Activated T-cell treated with anti-CD3 and anti-CD28 coated beads for 48 hours (primary cell): ENCODE measurements at regions not wholly inside any gene's neighbourhood (a gene's known extent, or its start where the extent isn't known, plus 50 kb on each side); places are given as distances from the start of the nearest gene placed in this dataset.

ENCODE experiments used
- DNase-seq: peaks from one replicate; pipeline ENCODE4 v3.0.0-alpha.2; 2020; ENCODE audit warnings: low read depth

DNA sequence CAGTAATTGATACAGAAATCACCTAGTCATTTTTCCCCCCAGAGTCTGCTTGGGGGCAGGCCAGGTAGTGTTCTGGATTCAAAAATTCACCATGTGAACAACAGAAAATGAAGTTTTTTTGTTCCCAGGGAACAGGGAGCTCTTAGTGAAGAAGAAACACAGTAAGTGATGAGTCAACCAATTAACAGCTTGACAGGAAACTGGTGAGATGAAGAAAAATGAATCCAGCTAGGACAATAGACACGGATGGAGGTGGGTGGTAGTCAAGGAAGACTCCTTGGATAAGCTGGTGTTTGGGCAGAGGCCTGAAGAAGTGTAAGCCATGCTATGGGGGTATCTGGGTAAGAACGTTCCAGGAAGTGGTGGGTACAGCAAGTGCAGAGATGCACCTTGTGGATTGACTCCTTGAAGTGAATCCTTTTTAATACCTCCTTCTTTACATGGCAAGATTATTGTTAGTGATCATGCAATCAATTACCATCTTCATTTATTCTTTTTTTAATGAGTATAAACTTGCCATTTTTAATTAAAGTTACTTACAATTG is 339.9 kb upstream of the RGMA start:
- no peak for DNase-seq

DNA sequence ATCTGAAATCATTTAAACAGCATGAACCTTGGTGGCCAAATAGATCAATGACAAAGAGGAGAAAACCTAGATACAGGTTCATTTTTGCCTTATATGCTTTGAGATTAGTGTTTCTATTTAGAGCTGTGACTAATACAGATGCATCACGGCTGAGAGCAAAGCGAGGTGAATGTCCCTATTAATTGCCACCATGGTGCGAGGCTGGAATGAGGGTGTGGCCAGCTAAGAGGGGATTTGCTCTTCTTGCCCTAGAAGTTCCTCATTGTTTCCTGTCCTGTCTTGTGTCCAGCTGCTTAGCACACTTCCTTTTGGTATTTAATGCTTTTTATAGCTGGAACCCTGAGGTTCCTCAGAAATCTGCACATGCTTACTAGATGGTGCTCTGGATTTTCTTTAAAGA is 339.1 kb upstream of the RGMA start:
- DNase-seq: no peak

DNA sequence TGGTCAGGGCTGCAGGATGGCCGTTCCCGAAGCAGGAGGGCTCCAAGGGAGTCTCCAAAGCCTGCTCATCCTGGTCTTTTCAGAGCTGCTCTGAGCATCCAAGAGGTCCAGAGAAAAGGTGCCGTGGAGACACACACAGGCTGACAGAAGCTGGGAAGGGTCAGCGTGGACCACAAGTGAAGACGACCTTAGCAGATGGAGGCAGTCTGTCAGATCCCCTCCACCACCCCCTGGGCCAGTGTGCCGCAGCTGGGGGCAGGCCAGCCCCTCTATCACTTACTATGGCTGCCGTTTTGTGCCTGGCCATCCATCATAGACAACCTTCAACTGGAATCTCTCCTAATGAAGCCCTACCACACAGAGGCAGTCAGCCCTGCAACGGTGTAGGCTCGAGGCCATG is 335.1 kb upstream of the RGMA start:
- no peak for DNase-seq

DNA sequence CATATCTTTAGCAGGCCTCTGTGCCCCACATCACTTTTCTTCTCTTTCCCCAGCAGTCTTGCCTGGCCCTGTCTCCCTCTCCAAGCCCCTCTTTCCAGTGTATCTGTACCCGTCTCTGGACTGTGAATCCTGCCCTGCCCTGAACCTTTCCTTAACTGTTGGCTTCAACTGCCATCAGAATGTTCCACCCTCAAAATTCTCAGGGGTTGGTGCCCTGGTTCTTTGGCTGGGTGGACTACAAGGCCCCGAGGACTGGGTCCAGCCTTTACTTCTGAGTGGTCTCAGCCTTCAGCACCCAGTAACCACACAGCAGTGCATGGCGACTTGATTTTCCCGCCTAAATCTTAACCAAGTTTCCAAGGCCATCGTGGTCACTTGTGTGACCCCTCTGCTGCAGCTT is 333.5 kb upstream of the RGMA start:
- DNase-seq: no peak

DNA sequence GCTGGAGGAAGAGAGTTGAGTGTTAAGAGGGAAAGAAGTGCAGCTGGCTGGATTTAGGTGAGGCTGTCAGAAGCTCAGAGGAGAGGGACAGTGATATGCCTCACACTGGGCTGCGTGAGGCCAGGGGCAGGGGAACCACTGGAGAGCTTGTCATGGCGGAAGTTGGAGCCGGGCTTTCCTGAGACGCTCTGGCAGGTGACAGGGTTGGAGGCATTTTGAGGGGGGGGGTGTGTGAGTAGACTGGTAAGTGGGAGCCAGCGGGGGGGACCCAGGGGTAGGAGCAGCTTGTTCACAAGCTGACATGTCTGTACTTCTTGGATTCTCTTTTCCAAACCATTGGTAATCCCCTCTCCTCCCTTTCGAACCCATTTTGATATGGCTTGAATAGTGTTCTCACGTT is 331.5 kb upstream of the RGMA start:
- DNase-seq: no peak

DNA sequence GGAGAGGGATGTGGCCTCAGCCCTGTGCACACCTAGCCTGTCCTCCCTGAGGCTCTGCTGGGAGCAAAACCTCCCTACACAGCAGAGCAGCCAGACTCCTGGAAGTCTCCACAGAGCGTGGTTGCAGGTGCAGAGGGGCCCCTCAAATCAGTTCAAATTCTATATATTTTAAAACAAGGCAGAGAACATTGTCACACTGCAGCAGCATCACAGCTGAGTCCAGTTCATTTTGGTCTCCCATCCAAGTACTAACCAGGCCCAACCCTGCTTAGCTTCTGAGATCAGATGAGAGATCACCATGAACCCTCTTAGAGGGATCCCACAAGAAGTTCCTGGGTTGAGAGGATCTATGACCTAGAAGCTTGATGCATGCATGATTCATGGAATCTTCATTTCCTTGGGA is 331.0 kb upstream of the RGMA start:
- DNase-seq: no peak

DNA sequence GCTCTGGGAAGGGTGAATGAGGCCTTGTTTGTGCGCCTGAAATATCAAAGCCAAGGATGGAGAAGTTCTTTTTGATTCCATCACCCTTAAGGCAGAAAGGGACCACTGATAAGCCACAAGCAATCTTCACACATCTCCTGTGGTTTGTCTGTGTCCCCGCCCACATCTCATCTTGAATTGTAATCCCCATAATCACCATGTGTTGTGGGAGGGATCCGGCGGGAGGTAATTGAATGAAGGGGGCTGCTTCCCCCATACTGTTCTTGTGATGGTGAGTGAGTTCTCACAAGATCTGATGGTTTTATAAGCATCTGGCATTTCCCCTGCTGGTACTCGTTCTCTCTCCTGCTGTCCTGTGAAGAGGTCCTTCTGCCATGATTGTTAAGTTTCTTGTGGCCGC is 329.6 kb upstream of the RGMA start:
- no peak for DNase-seq

DNA sequence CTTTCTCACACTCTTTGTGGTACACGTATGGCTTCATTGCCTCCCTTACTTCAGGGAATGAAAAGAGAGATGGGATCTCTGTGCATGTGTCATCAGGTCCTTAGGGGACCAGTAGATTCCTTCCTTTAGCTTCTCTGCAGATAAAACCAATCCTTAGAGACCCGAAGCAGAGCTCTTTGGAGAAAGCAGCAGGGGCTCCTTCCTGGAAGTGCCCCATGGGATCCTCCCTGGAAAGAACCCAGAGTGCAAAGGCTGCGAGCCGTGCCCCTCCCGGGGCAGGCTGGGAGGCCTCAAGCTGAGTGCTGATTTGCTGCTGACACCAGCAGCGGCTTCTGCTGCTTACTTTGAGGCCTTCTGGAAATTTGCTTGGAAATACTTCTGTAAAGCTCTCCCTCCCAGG is 328.6 kb upstream of the RGMA start:
- DNase-seq: no peak

DNA sequence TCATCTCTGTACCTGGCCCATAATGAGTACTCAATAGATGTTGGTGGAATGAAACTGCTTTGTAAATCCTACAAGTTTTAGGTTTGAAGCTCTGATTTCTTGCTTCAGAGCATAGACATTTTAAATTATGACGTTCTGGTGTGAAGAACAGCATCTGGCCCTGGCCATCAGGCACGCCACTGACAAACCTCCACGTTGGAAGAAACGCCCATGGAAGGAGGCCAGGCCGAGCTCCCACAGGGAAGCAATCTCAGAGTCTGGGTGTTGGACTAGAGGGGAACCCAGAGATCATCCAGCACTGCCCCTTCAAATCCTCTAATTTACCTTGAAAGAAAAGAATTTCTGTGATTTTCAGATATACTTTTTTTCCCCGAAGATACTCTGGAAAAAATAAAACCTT is 328.1 kb upstream of the RGMA start:
- DNase-seq: no peak

DNA sequence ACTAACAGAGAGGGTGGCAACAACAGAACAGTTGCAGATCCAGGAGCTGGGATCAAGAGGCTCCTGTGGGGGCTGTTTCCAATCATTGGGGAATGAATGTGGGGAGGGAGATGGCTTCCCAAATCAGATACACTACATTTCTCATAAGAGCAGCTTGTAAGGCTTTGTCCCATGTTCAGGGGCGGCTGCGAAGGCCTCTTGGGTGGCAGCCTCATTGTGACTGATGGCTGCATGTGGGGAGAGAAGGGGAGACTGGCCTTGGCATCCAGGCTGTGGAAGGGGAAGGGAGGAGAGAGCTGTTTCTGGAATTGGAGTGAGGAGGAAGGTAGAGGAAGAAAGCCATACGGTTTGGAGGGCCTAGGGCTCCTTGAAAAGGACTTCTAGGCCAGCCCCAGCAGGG is 326.6 kb upstream of the RGMA start:
- no peak for DNase-seq

DNA sequence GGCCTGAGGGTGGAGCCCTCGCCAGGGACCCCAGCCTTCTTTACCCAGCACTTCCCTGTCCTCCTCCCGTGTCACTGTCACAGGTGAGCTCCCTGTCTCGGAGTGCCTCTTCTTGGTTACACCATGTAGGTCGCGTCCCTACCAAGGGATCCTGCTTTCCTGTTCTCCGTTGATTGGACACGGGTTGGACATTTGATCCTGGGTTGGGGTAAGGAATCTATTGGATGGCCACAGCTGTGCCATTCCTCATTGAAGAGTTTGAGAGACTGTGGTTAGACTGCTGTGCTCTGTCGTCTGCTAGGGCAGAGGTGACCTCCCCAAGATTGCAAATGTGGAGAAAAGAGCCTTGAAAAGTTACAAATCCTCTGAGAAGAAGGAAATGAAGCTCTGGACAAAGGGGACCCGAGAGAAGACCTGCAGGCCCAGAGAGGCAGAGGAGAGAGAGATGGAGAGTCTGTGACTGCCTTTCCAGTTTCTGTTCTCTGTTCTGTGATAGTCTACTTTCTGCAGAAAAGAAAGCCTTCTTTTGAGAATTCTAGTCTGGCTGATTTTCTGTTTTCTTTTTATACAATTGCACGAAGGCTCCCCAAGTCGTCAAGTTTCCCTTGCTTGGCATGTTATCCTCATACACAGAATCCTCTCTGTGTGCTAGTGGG is 325.7 kb upstream of the RGMA start:
- no peak for DNase-seq

DNA sequence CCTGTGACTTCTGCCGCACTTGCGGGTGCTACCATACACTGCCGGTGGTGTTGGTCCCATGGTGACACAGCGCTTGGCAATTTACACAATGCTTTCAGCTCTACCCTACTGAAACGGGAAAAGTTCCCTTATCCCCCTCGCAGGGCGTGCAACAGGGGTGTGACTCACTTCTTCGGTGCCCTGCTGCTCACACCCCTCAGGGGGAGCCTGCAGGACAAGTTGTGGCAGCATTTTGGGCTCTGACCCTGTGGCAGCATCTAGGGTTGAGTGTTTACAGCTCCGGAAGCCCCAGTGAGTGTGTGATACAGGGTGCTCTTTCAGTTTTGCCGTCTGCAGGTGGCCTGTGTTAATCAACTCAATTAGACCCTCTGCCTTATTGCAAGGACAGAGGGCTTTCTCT is 324.7 kb upstream of the RGMA start:
- no peak for DNase-seq

DNA sequence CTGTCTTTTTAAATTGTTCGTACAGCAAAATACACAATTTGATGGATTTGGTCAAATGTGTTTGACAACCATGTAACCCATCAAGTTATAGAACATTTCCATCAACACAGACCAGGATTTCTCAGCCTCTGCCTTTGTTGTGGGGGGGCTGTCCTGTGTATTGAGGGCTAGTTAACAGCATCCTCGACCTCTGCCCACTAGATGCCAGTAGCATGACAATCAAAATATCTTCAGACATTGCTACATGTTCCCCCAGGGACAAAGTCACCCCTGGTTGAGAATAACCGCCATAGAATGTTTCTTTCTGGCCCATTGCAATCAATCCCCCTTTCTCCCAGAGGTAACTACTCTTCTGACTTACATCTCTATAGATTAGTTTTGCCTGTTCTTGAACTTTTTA is 310.1 kb upstream of the RGMA start:
- no peak for DNase-seq

DNA sequence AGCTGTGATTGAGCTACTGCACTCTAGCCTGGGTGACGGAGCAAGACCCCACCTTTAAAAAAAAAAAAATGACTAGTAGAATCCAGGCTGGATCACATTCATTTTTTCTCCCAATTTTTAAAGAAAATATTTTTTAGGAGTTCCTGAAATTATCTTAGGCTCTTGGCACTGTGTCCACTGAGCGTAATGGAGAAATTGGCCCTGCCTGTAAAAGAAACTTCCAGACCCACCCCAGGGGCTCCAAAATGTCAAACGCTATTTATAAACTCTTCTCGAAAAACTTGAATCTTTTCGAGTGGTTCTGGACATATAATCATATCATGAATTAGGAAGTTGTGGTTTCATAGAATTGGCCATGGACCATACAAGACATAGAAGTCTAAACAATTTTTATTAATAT is 300.2 kb upstream of the RGMA start:
- no peak for DNase-seq

DNA sequence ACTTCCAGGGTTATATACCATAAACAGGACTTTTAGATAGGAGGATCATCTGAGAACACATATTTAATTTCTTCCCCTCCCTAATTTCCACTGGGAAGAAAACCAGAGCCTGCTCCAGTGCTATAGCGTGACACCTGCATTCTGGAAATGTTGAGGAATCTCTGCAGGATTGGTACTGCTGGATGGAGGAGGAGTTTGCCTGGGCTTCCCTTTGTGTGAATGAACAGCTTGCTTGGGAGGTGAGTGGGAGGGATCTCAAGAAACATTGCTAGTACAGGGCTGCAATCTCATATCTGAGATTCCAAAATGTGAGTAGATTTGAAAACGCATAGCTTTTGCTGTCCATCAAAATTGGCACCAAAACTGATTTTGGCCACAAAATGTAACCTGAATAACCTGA is 295.9 kb upstream of the RGMA start:
- no peak for DNase-seq

DNA sequence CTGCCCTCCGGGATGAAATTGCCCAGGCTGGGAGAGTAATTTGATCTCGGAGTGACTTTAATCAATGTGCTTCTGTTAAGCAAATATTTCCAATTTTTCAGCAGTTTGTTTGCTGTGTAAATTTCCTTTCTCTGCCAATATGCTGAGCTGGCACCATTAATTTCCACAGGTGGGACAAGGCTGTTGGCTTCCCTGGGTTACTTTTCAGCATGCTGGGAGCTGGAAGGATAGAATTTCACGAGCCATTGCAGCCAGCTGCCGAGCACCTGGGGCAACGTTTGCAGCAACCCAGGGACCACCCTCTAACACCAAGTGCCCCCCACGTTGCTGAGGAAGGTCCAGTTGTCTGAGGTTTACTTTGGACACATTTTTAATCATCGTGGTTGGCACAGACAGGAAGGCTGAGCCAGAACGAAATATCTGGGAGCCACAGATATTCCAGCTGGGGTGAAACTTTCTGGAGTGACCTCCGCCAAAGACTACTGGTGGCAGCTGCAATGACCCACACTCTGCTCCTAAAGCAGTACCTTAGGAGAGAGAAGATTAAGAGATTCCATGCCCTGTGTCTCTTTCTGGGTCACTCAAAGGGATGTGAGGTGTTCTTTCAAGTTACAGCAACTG is 293.3 kb upstream of the RGMA start:
- DNase-seq: no peak

DNA sequence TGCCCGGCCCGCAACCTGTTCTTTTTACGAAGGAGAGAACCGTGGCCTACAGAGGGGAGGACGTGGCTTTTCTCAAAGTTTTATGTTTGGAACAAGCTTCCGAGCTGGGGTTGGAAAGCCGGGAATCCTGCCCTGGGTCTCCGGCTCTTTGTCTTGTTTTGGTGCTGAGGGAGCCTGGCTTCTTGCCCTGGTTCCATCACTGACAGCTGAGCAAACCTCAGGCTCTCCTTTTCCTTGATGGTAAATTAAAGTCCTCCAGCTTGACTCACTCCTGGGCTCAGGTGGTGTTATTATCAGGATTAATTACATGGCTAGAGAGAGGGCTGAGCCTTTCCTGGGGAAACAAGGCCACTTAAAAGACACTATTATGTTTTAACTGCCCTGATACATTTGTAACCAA is 289.5 kb upstream of the RGMA start:
- no peak for DNase-seq

DNA sequence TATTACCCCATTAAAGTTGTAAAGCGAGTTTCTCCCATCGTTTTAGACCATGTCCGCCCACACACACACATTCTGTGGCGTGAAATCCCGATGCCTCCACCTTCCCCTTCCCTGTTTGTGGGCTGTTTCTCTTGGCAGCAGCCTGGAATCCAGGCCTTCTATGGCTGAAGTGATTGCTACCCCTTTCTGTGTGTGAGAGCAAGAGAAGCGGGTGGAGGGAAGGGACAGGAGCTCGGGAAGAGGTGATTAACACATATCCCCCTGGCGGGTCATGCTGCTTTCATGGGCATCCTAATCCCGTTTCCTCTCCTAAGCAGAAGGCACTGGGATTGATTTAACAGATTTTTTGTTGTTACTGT is 283.8 kb upstream of the RGMA start:
- DNase-seq: no peak

DNA sequence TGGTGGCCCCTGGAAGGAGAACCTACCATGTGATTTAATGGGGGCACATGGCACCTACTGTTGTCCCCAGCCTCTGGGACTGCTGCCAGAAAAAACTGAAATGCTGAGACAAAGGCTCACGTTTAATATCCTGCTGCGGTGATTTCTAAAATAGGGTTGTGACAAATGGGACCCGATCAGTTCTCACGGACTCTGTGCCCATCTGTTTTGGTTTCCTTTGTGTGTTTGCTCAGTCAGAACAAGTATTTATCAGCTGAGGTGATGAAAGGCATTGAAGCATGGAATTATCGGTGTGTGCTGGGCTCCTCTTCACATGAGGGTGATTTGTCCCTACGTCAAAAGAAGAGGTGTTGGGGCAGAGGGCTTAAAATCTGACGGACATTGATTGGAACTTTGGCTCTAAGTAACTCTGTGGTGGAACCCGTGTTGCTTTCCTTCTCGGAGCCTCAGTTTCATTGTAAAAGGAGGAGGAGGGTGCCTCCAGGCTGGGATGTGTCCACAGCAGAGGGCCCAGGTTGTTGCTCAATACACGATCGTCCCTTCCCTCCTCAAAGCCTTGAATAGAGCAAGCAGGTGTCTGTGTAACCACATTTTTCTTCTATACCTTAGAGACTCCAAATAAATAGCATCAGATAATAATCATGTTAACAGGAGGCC is 283.3 kb upstream of the RGMA start:
- no peak for DNase-seq

DNA sequence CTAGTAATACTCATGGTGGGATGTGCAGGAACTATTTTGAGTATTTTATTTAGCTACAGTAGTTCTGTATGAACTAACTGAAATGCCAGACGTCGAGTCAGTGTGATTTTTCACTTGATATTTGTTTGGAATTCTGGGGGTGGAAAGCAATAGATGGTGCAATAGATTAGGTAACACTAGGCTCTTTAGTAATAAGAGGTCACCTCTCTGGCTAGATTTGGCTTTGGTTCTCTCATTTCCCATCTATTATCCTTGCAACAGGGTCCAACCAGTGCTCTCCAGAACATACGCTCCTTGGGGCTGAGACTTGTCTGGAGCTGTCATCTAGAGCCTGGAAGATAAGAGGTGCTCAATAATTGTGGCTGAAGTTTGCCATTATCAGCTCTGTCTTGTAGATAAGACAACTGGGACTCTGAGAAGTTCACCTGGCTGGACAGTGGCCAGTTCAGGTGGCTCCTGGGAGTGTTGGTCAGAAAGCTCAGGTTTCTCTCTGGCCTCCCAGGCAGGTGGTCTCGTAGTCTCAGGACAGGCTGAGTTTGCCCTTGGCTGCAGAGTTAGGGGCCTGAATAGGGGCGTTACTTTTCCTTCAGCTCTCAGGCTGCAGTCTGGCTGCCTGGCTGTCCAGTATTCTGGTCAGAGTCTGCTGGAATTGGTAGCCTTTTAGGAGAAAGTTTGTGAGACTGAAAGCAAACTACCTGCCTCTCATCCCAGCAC is 277.5 kb upstream of the RGMA start:
- DNase-seq: no peak

DNA sequence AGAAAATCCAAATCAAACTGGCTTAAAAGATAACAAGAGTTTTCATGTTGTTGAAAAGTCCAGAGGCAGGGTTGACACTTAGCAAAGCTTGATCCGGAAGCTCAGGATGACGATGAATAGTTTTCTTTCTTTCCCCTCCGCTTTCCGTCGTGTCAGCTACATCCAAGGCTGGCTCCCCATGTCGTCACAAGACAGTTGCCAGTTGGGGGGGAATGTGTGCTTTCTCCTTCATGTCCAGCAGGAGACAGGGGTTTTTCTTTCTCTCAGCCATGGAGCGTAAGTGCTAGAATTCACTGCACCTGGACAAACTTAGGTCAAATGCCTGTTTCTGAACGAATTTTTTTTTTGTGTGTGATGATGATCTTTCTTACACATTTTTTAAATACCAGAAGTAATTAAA is 273.8 kb upstream of the RGMA start:
- no peak for DNase-seq

DNA sequence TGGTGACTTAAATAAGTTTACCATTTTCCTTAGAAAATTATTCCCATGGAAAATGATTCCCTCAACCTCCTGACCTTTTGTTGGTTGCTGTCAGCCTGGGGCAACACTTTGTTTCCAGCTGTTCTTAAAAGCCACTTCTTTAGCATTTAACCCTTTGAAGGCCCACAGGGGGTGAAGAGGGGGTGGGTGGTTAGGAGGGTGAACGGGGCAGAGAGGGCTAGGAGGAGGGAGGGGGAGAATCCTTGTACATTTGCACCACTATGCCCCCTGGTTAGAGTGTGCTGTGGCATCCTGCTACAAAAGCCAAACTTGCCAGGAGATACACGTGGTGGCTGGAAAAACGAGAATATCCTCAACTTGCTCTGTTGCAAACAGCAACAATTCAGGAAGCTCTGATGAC is 273.2 kb upstream of the RGMA start:
- no peak for DNase-seq

DNA sequence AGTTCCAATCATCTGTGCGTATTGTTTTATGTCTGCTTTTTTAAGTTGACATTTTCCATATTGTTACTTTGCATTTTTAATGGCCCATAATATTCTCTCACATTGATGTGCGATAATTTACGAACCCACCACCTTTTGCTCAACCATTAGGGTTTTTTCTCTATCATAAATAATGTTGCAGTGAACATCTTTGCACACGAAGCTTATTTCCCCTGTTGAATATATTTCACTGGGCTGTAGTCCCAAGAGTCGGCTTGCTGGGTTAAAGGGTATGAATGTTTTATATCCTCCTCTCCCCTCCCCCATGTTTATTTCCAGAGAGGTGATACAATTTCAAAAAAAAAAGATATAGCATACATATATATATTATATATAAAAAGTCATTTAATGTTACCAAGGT is 272.7 kb upstream of the RGMA start:
- no peak for DNase-seq
